HFF-Myc (cell line): ENCODE measurements at regions not wholly inside any gene's neighbourhood (a gene's known extent, or its start where the extent isn't known, plus 50 kb on each side); places are given as distances from the start of the nearest gene placed in this dataset.
"Not testable (repeated sequence)": the region's sequence is repeated elsewhere in the genome, so short reads cannot be mapped to it uniquely, and the experiment has no call there.

Experiments
- DNase-seq: peaks from one replicate; pipeline ENCODE4 v3.0.0-alpha.2; 2011; ENCODE audit warnings: low read depth; ENCODE audit errors: extremely low read depth
- H3K4me3 ChIP-seq: replicated peaks from 2 replicates; pipeline ENCODE4 v1.5.1; 2011; ENCODE audit warnings: low read depth, mild to moderate bottlenecking, control low read depth, low read length
- TF ChIP-seq, protein P1 (sequence below): IDR thresholded peaks from 2 replicates; pipeline ENCODE4 v1.5.1; 2012; ENCODE audit warnings: mild to moderate bottlenecking, low read depth, low read length, control low read depth; ENCODE audit errors: missing control alignments

DNA sequence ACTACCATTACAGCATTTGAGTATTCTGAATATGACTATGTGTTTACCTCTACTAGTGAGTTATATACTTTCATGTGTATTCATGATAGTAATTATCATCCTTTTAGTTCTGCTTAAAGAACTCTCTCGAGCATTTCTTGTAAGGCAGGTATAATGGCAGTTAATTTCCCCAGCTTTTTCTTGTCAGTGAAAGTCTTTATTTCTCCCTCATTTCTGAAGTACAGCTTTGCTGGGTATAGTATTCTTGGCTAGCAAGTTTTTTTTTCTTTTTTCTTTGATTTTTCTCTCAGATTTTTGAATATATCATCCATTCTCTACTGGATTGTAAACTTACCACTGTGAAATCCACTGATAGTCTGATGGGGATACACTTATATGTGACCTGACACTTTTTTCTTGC is 165.9 kb upstream of the ARHGAP5 start:
- no peak overlapping the region for H3K4me3 ChIP-seq
- DNase-seq = no peak
- TF ChIP-seq, protein P1, sequence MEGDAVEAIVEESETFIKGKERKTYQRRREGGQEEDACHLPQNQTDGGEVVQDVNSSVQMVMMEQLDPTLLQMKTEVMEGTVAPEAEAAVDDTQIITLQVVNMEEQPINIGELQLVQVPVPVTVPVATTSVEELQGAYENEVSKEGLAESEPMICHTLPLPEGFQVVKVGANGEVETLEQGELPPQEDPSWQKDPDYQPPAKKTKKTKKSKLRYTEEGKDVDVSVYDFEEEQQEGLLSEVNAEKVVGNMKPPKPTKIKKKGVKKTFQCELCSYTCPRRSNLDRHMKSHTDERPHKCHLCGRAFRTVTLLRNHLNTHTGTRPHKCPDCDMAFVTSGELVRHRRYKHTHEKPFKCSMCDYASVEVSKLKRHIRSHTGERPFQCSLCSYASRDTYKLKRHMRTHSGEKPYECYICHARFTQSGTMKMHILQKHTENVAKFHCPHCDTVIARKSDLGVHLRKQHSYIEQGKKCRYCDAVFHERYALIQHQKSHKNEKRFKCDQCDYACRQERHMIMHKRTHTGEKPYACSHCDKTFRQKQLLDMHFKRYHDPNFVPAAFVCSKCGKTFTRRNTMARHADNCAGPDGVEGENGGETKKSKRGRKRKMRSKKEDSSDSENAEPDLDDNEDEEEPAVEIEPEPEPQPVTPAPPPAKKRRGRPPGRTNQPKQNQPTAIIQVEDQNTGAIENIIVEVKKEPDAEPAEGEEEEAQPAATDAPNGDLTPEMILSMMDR = no peak

DNA sequence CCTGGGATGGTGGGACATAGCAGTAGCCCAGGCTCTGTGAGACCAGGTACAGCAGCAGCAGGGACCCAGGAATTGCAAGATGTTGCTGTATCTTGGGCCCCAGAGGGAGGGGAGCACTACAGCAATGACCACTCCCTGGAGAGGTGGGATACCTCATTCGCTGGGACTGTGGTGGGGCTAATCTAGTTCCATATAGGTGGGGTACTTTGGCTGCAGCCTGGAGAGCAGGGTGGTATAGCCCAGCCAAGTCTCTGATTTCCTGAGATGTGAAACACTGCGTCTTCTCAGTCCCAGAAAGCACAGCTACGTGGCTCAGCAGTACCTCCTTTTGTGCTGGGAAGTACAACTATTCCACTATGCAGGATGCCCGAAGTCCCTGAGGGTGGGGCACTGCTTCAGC is 163.7 kb upstream of the ARHGAP5 start:
- DNase-seq = no peak
- no peak overlapping the region for H3K4me3 ChIP-seq
- TF ChIP-seq, protein P1 = no peak

DNA sequence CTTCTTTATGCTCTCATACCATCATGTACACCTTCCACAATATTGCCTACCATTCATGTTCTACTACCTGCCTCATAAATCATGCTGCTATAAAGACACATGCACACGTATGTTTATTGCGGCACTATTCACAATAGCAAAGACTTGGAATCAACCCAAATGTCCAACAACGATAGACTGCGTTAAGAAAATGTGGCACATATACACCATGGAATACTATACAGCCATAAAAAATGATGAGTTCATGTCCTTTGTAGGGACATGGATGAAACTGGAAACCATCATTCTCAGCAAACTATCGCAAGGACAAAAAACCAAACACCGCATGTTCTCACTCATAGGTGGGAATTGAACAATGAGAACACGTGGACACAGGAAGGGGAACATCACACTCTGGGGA is 158.8 kb upstream of the ARHGAP5 start:
- not testable (repeated sequence) for H3K4me3 ChIP-seq, DNase-seq

DNA sequence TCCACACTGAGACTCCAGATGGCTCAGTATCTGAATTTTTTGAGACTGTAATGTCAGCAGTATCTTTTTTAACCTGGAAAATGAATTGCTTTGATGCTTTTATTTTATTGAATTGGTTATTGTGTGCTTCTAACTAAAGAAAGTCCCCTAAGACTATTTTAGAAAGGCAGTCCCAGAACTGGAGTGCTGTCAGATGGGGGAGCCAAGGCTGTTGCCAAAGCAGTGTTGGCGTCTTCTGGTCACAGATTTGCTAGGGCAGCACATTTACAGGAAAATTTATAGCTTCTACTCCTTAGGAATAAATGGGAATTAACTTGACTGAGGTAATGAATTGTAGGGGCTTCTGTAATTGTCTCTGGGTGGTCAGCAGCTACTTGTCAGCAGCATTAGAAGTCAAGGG is 157.1 kb upstream of the ARHGAP5 start:
- no peak overlapping the region for H3K4me3 ChIP-seq
- TF ChIP-seq, protein P1 = no peak
- DNase-seq = no peak

DNA sequence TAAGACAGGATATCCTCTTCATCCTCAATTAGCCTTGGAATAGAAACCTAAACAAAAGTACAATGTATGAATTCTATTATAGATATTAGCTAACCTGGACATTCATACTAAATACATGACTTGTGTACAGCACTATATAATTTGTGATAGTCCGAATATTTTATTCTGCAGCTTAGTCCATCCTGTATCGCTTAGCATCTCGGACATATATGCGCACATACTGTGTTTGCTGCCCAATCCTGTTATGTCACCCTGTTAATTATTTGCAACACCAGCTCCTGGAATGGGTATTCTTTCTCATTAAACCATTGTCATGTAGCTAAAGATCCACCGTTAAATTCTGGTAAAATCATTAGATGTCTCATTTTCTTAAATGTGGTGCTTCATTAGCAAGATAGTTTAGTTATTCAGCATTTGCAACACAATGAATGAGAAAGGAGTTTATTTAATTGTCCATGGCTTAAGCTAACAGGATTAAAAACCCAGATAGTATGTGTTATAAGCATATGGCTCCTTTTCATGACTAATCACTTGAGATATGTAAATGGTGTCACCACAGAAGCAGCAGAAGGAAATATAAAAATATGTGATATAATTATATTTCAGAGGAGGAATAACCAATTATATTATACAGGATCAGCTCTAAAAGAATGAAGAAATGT is 156.0 kb upstream of the ARHGAP5 start:
- no peak overlapping the region for H3K4me3 ChIP-seq
- TF ChIP-seq, protein P1 = no peak
- DNase-seq = no peak

DNA sequence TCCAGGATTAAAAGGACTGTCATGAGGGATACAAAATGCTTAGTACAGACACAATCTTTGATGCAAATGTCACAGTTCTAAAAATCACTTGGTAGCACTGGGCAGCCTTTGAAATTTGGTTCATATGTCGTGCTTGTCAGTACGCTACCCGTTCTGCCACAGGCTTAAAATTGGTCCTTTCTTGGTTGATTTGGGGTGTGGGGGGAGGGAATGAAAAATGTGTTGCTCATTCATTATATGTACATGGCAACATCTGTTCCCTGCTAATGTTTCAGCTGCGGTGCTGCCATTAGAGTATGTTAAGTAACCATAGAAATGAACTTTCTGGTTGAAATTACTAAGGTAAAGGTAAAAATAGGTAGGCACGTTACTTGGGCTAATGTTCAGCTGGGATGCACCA is 155.4 kb upstream of the ARHGAP5 start:
- H3K4me3 ChIP-seq = no peak overlapping the region
- TF ChIP-seq, protein P1 = no peak
- no peak for DNase-seq

DNA sequence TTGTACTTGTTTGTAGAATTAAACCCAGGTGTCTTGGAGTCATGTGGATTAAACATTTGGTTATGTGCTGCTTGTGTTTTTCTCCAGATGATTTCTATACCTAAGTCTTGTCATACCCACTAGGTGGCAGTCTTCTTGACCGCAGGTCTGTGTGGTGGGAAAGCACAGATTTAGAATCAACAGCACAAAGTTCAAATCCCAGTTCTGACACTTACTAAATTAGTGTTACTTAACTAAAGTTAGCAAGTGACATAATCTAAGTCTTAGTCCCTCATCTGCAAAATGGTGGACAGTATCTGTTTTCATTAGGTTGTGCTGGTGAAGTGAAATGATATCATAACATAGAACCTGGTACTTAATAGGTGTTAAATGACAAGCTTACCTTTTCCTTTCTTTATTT is 151.0 kb upstream of the ARHGAP5 start:
- no peak for DNase-seq
- TF ChIP-seq, protein P1 = peak; percentile 62
- H3K4me3 ChIP-seq = no peak overlapping the region
